SH-SY5Y (cell line): ENCODE measurements at regions not wholly inside any gene's neighbourhood (a gene's known extent, or its start where the extent isn't known, plus 50 kb on each side); places are given as distances from the start of the nearest gene placed in this dataset.

Experiments
- GATA2 ChIP-seq: IDR thresholded peaks from 2 replicates; pipeline ENCODE4 v1.6.1; 2011; ENCODE audit warnings: mild to moderate bottlenecking, low read depth, low read length
- GATA3 ChIP-seq: IDR thresholded peaks from 2 replicates; pipeline ENCODE4 v1.6.1; 2011; ENCODE audit warnings: low read depth, mild to moderate bottlenecking, low read length, moderate library complexity

DNA sequence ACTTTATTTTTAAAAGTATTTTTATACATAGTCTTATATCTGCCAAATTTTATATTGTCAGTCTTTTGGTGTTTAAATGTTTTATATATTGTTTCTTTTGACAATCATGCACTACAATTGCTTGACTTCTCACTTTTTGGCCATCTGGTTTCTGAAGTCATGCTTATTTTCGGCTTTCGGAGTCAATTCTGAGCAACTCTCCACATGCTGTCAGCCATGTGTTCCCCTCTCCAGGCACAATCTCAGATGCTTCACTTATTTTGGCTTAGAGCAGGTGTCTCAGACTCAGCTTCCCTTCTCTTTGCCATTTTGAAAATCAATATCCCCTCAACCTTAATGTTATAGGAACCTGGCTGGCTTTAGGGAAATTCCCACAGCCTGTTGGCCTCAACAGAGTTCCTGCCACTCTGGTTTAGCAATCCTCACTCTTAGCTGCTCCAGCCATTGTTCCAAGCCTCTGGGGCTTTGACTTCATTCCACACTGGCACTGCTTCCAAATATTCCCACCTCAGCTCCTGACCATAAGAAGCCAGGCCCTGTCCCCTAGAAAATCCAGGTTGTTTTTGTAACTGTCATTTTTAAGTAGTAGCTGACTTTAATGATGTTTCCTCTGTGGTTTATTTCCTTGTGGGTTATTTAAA lies 125.5 kb upstream of the FAR2 start:
- no peak for TF ChIP-seq GATA2
- no peak for TF ChIP-seq GATA3
